ENCODE measurements at regions not wholly inside any gene's neighbourhood (a gene's known extent, or its start where the extent isn't known, plus 50 kb on each side); places are given as distances from the start of the nearest gene placed in this dataset.

GRCh38 chr4:27463816-27464215 is 603.2 kb downstream of the STIM2 start:
- no peak overlapping the region for H3K4me3 Mint-ChIP-seq
- intact Hi-C loops (cut with micrococcal nuclease), result no loop called here
- H3K9me3 Mint-ChIP-seq, result no peaks in the 10 kb centered on the region
- no peak for DNase-seq (ENCODE audit: low spot score)
- no peaks in the 10 kb centered on the region for H3K27me3 Mint-ChIP-seq (ENCODE audit: insufficient read depth)
- no peaks in the 10 kb centered on the region for H3K4me1 Mint-ChIP-seq (ENCODE audit: low read depth)
- no peak overlapping the region for H3K27ac Mint-ChIP-seq
- H3K36me3 Mint-ChIP-seq (ENCODE audit: low read depth), result no peaks in the 10 kb centered on the region

GRCh38 chr4:27467351-27467750 is 606.7 kb downstream of the STIM2 start:
- no peaks in the 10 kb centered on the region for H3K4me1 Mint-ChIP-seq (ENCODE audit: low read depth)
- intact Hi-C loops (cut with micrococcal nuclease), result no loop called here
- H3K27me3 Mint-ChIP-seq (ENCODE audit: insufficient read depth), result no peaks in the 10 kb centered on the region
- DNase-seq (ENCODE audit: low spot score), result no peak
- H3K27ac Mint-ChIP-seq, result no peak overlapping the region
- H3K9me3 Mint-ChIP-seq, result no peaks in the 10 kb centered on the region
- no peaks in the 10 kb centered on the region for H3K36me3 Mint-ChIP-seq (ENCODE audit: low read depth)
- no peak overlapping the region for H3K4me3 Mint-ChIP-seq

- Mint-ChIP-seq H3K9me3 (no peaks in the 10 kb centered on the region), H3K4me3 (no peak overlapping the region), H3K36me3 (ENCODE audit: low read depth) (no peaks in the 10 kb centered on the region), H3K27me3 (ENCODE audit: insufficient read depth) (no peaks in the 10 kb centered on the region), H3K27ac (no peak overlapping the region), H3K4me1 (ENCODE audit: low read depth) (no peaks in the 10 kb centered on the region)
- DNase-seq (ENCODE audit: low spot score), result no peak
- intact Hi-C loops (cut with micrococcal nuclease), result no loop called here
These were observed 611.7 kb downstream of the STIM2 start for GRCh38 chr4:27472364-27472763.

GRCh38 chr4:27474691-27475090 is 614.0 kb downstream of the STIM2 start:
- H3K27me3 Mint-ChIP-seq (ENCODE audit: insufficient read depth), result no peaks in the 10 kb centered on the region
- H3K4me3 Mint-ChIP-seq, result no peak overlapping the region
- intact Hi-C loops (cut with micrococcal nuclease), result no loop called here
- H3K36me3 Mint-ChIP-seq (ENCODE audit: low read depth), result no peaks in the 10 kb centered on the region
- H3K27ac Mint-ChIP-seq, result no peak overlapping the region
- H3K9me3 Mint-ChIP-seq, result no peaks in the 10 kb centered on the region
- H3K4me1 Mint-ChIP-seq (ENCODE audit: low read depth), result no peaks in the 10 kb centered on the region
- no peak for DNase-seq (ENCODE audit: low spot score)

GRCh38 chr4:27484216-27484615 is 623.6 kb downstream of the STIM2 start:
- Mint-ChIP-seq H3K27ac (no peak overlapping the region), H3K4me1 (ENCODE audit: low read depth) (no peaks in the 10 kb centered on the region)
- intact Hi-C loops (cut with micrococcal nuclease), result no loop called here

GRCh38 chr4:27490315-27490714 is 629.7 kb downstream of the STIM2 start:
- intact Hi-C loops (cut with micrococcal nuclease), result no loop called here
- Mint-ChIP-seq H3K4me3 (no peak overlapping the region), H3K9me3 (no peaks in the 10 kb centered on the region), H3K4me1 (ENCODE audit: low read depth) (no peaks in the 10 kb centered on the region), H3K27ac (no peak overlapping the region), H3K27me3 (ENCODE audit: insufficient read depth) (peaks cover 2% of the 10 kb centered on the region), H3K36me3 (ENCODE audit: low read depth) (no peaks in the 10 kb centered on the region)
- no peak for DNase-seq (ENCODE audit: low spot score)

More at GRCh38 chr4:27484216-27484615, 623.6 kb downstream of the STIM2 start:
- no peak for DNase-seq (ENCODE audit: low spot score)
- no peaks in the 10 kb centered on the region for H3K36me3 Mint-ChIP-seq (ENCODE audit: low read depth)
- no peak overlapping the region for H3K4me3 Mint-ChIP-seq
- H3K9me3 Mint-ChIP-seq, result no peaks in the 10 kb centered on the region
- H3K27me3 Mint-ChIP-seq (ENCODE audit: insufficient read depth), result no peaks in the 10 kb centered on the region

- Mint-ChIP-seq H3K4me1 (ENCODE audit: low read depth) (no peaks in the 10 kb centered on the region), H3K4me3 (no peak overlapping the region), H3K27ac (no peak overlapping the region), H3K9me3 (no peaks in the 10 kb centered on the region), H3K27me3 (ENCODE audit: insufficient read depth) (peaks cover 2% of the 10 kb centered on the region), H3K36me3 (ENCODE audit: low read depth) (no peaks in the 10 kb centered on the region)
- no peak for DNase-seq (ENCODE audit: low spot score)
- intact Hi-C loops (cut with micrococcal nuclease), result no loop called here
These were observed 630.1 kb downstream of the STIM2 start for GRCh38 chr4:27490766-27491165.

GRCh38 chr4:27506401-27506800 is 645.8 kb downstream of the STIM2 start:
- H3K36me3 Mint-ChIP-seq (ENCODE audit: low read depth), result no peaks in the 10 kb centered on the region
- no peaks in the 10 kb centered on the region for H3K4me1 Mint-ChIP-seq (ENCODE audit: low read depth)
- H3K27ac Mint-ChIP-seq, result no peak overlapping the region
- no peak overlapping the region for H3K4me3 Mint-ChIP-seq
- no peak for DNase-seq (ENCODE audit: low spot score)
- no peaks in the 10 kb centered on the region for H3K9me3 Mint-ChIP-seq
- intact Hi-C loops (cut with micrococcal nuclease), result no loop called here
- no peaks in the 10 kb centered on the region for H3K27me3 Mint-ChIP-seq (ENCODE audit: insufficient read depth)

GRCh38 chr4:27514711-27515110 is 654.1 kb downstream of the STIM2 start:
- no peak overlapping the region for H3K4me3 Mint-ChIP-seq
- H3K27ac Mint-ChIP-seq, result no peak overlapping the region
- H3K4me1 Mint-ChIP-seq (ENCODE audit: low read depth), result no peaks in the 10 kb centered on the region
- peaks cover 4% of the 10 kb centered on the region for H3K9me3 Mint-ChIP-seq
- no peaks in the 10 kb centered on the region for H3K36me3 Mint-ChIP-seq (ENCODE audit: low read depth)
- DNase-seq (ENCODE audit: low spot score), result no peak
- intact Hi-C loops (cut with micrococcal nuclease), result no loop called here
- no peaks in the 10 kb centered on the region for H3K27me3 Mint-ChIP-seq (ENCODE audit: insufficient read depth)

GRCh38 chr4:27515140-27515539 is 654.5 kb downstream of the STIM2 start:
- H3K4me1 Mint-ChIP-seq (ENCODE audit: low read depth), result no peaks in the 10 kb centered on the region
- H3K36me3 Mint-ChIP-seq (ENCODE audit: low read depth), result no peaks in the 10 kb centered on the region
- intact Hi-C loops (cut with micrococcal nuclease), result no loop called here
- no peak for DNase-seq (ENCODE audit: low spot score)
- H3K9me3 Mint-ChIP-seq, result peaks cover 4% of the 10 kb centered on the region
- H3K27ac Mint-ChIP-seq, result no peak overlapping the region
- H3K4me3 Mint-ChIP-seq, result no peak overlapping the region
- no peaks in the 10 kb centered on the region for H3K27me3 Mint-ChIP-seq (ENCODE audit: insufficient read depth)

GRCh38 chr4:27518876-27519275 is 658.2 kb downstream of the STIM2 start:
- Mint-ChIP-seq H3K36me3 (ENCODE audit: low read depth) (no peaks in the 10 kb centered on the region), H3K4me1 (ENCODE audit: low read depth) (no peaks in the 10 kb centered on the region), H3K4me3 (no peak overlapping the region), H3K27ac (no peak overlapping the region), H3K9me3 (peaks cover 4% of the 10 kb centered on the region), H3K27me3 (ENCODE audit: insufficient read depth) (no peaks in the 10 kb centered on the region)
- DNase-seq (ENCODE audit: low spot score), result no peak
- intact Hi-C loops (cut with micrococcal nuclease), result no loop called here

GRCh38 chr4:27524224-27524623 is 663.6 kb downstream of the STIM2 start:
- no peak for DNase-seq (ENCODE audit: low spot score)
- Mint-ChIP-seq H3K27ac (no peak overlapping the region), H3K36me3 (ENCODE audit: low read depth) (no peaks in the 10 kb centered on the region), H3K4me1 (ENCODE audit: low read depth) (no peaks in the 10 kb centered on the region), H3K4me3 (no peak overlapping the region), H3K27me3 (ENCODE audit: insufficient read depth) (no peaks in the 10 kb centered on the region), H3K9me3 (no peaks in the 10 kb centered on the region)
- intact Hi-C loops (cut with micrococcal nuclease), result no loop called here

- no peaks in the 10 kb centered on the region for H3K27me3 Mint-ChIP-seq (ENCODE audit: insufficient read depth)
- no peak overlapping the region for H3K27ac Mint-ChIP-seq
- no peak overlapping the region for H3K4me3 Mint-ChIP-seq
- no peaks in the 10 kb centered on the region for H3K36me3 Mint-ChIP-seq (ENCODE audit: low read depth)
- DNase-seq (ENCODE audit: low spot score), result no peak
- no peaks in the 10 kb centered on the region for H3K4me1 Mint-ChIP-seq (ENCODE audit: low read depth)
- no peaks in the 10 kb centered on the region for H3K9me3 Mint-ChIP-seq
- intact Hi-C loops (cut with micrococcal nuclease), result no loop called here
These were observed 673.8 kb downstream of the STIM2 start for GRCh38 chr4:27534488-27534887.

- H3K4me1 Mint-ChIP-seq (ENCODE audit: low read depth), result no peaks in the 10 kb centered on the region
- H3K27ac Mint-ChIP-seq, result no peak overlapping the region
- DNase-seq (ENCODE audit: low spot score), result no peak
- intact Hi-C loops (cut with micrococcal nuclease), result no loop called here
- H3K4me3 Mint-ChIP-seq, result no peak overlapping the region
- no peaks in the 10 kb centered on the region for H3K27me3 Mint-ChIP-seq (ENCODE audit: insufficient read depth)
- H3K36me3 Mint-ChIP-seq (ENCODE audit: low read depth), result no peaks in the 10 kb centered on the region
- peaks cover 6% of the 10 kb centered on the region for H3K9me3 Mint-ChIP-seq
These were observed 707.8 kb downstream of the STIM2 start for GRCh38 chr4:27568236-27568951.
